CD4-positive, alpha-beta T cell (primary cell): ENCODE measurements at regions not wholly inside any gene's neighbourhood (a gene's known extent, or its start where the extent isn't known, plus 50 kb on each side); places are given as distances from the start of the nearest gene placed in this dataset.

Source experiments
- ATAC-seq: fragments of 200-7000 bp; cut with Tn5 transposase; one replicate; pipeline ENCODE4 v1.10.0; 2022; ENCODE audit warnings: mild to moderate bottlenecking; ENCODE audit not compliant: poor library complexity
- CTCF ChIA-PET: fragments of 350-600 bp; sonication (Branson Sonifier 250); formaldehyde crosslinking; loops from one replicate; lab custom pipeline; 2021; ENCODE audit warnings: antibody characterized with exemption, inconsistent platforms; lab: Charles Lee
- POLR2A ChIA-PET: fragments of 350-600 bp; sonication (Branson Sonifier 250); formaldehyde crosslinking; loops from one replicate; lab custom pipeline; 2021; ENCODE audit warnings: antibody characterized with exemption, inconsistent platforms; lab: Charles Lee
- DNase-seq, 14 experiments: peaks; one replicate each; pipeline ENCODE4 v3.0.0-alpha.2; 2013 to 2020; ENCODE audit warnings: mixed read lengths in 2 of 14
- H3K27ac ChIP-seq, 2 donors: one replicate each; pipeline versions ENCODE4 v1.5.1 to v1.7.0; 2013; ENCODE audit warnings: low read length in 2 of 2, low read depth in 1 of 2, mild to moderate bottlenecking in 1 of 2
- H3K27me3 ChIP-seq, 2 experiments: 1 replicate in 1 of 2; 2 replicates in 1 of 2; pipeline versions ENCODE4 v1.6.1 to v1.7.0; 2013; ENCODE audit warnings: low read length in 2 of 2, control low read depth in 1 of 2, mild to moderate bottlenecking in 1 of 2, moderate library complexity in 1 of 2; ENCODE audit not compliant: insufficient read depth in 2 of 2, control insufficient read depth in 1 of 2
- H3K36me3 ChIP-seq: one replicate; pipeline ENCODE4 v1.6.1; 2013; ENCODE audit warnings: low read length, control low read depth; ENCODE audit not compliant: insufficient read depth
- H3K4me1 ChIP-seq: one replicate; pipeline ENCODE4 v1.6.1; 2013; ENCODE audit warnings: low read length, control low read depth; ENCODE audit not compliant: insufficient read depth
- H3K4me3 ChIP-seq: one replicate; pipeline ENCODE4 v1.5.1; 2013; ENCODE audit warnings: mild to moderate bottlenecking, low read length, moderate library complexity
- H3K9me3 ChIP-seq, 2 experiments: 1 replicate in 1 of 2; 2 replicates in 1 of 2; pipeline versions ENCODE4 v1.6.1 to v1.7.0; 2013; ENCODE audit warnings: low read length in 2 of 2, mild to moderate bottlenecking in 2 of 2, control low read depth in 1 of 2, moderate library complexity in 1 of 2; ENCODE audit not compliant: control insufficient read depth in 1 of 2, insufficient read depth in 1 of 2
- H3K27ac Mint-ChIP-seq: one replicate; pipeline ENCODE4 v1.8.0; 2020; ENCODE audit warnings: mixed read lengths
- H3K27me3 Mint-ChIP-seq: one replicate; pipeline ENCODE4 v1.8.0; 2021; ENCODE audit warnings: mixed read lengths
- H3K36me3 Mint-ChIP-seq: one replicate; pipeline ENCODE4 v1.8.0; 2021; ENCODE audit warnings: low read depth, mixed read lengths
- H3K4me1 Mint-ChIP-seq: one replicate; pipeline ENCODE4 v1.8.0; 2021; ENCODE audit warnings: low read depth, mixed read lengths
- H3K4me3 Mint-ChIP-seq: one replicate; pipeline ENCODE4 v1.8.0; 2020; ENCODE audit warnings: mild to moderate bottlenecking, mixed read lengths
- H3K9me3 Mint-ChIP-seq: one replicate; pipeline ENCODE4 v1.8.0; 2020; ENCODE audit warnings: mixed read lengths
- intact Hi-C, 2 experiments: fragments of 100-400 bp; cut with DNase I in 1 of 2; cut with micrococcal nuclease in 1 of 2; formaldehyde crosslinking; loops; one replicate each; pipeline versions ENCODE4 v1.15.1 to v1.9.0; 2023 to 2025; cut with DNase I, micrococcal nuclease
- TF ChIP-seq, protein P1 (sequence below): fragments of 200-600 bp; IDR thresholded peaks from one replicate; pipeline ENCODE4 v1.8.0; 2022; ENCODE audit warnings: antibody characterized with exemption, mild to moderate bottlenecking

DNA sequence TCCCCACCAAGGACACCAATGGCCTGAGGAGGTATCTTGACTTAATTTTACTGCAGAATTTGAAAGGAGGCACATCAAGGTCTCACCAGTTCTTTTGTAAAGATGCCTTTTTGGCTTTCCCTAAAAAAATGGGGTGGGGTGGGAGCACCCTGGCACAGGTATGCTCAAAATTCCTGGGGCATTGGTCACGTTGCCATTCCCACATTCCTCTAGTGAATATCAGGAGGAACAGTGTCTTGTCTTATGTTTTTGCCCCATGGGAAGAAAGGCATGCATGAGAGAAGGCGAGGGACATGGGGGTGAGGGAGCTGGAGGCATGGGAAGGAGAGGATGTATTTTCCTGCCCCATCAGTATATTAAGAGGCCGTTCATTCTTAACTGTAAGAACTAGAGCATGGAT is 275.3 kb downstream of the CMPK2 start:
- peaks cover 2% of the 10 kb centered on the region for H3K9me3 Mint-ChIP-seq
- CTCF ChIA-PET: no interaction called here

DNA sequence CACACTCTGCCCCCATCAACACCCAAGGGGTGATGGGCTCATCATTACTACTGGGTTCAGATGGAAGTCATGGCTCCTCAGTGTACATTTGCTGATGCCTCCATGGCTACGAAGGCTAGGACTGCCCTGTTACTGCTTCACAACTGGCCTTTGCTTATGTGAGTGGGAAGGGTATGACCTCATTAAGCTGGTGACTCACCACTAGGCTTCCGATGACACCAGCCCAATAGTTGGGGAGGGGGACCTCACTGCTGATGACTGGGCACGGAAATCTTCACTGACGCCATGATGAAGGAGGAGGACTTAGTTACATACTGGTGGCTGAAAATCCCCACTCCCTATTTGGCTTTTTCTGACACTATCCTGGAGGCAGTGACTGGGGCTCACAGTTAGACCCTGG is 263.2 kb downstream of the CMPK2 start:
- intact Hi-C loops: no loop called here

More for the DNA sequence above, 275.3 kb downstream of the CMPK2 start:
- no peak overlapping the region for H3K27ac ChIP-seq
- H3K36me3 Mint-ChIP-seq: no peaks in the 10 kb centered on the region
- H3K27me3 Mint-ChIP-seq: no peaks in the 10 kb centered on the region
- no peak for ATAC-seq
- POLR2A ChIA-PET: no interaction called here
- peaks cover 0 to 4% of the 10 kb centered on the region in 2 experiments for H3K9me3 ChIP-seq
- TF ChIP-seq, protein P1, sequence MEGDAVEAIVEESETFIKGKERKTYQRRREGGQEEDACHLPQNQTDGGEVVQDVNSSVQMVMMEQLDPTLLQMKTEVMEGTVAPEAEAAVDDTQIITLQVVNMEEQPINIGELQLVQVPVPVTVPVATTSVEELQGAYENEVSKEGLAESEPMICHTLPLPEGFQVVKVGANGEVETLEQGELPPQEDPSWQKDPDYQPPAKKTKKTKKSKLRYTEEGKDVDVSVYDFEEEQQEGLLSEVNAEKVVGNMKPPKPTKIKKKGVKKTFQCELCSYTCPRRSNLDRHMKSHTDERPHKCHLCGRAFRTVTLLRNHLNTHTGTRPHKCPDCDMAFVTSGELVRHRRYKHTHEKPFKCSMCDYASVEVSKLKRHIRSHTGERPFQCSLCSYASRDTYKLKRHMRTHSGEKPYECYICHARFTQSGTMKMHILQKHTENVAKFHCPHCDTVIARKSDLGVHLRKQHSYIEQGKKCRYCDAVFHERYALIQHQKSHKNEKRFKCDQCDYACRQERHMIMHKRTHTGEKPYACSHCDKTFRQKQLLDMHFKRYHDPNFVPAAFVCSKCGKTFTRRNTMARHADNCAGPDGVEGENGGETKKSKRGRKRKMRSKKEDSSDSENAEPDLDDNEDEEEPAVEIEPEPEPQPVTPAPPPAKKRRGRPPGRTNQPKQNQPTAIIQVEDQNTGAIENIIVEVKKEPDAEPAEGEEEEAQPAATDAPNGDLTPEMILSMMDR: no peak
- no peak overlapping the region for H3K27ac Mint-ChIP-seq
- DNase-seq: no peak
- H3K4me1 Mint-ChIP-seq: no peaks in the 10 kb centered on the region
- H3K4me1 ChIP-seq: no peaks in the 10 kb centered on the region
- H3K4me3 Mint-ChIP-seq: no peak overlapping the region
- H3K4me3 ChIP-seq: no peak overlapping the region
- no peaks in the 10 kb centered on the region for H3K27me3 ChIP-seq
- no peaks in the 10 kb centered on the region for H3K36me3 ChIP-seq
- intact Hi-C loops: no loop called here

DNA sequence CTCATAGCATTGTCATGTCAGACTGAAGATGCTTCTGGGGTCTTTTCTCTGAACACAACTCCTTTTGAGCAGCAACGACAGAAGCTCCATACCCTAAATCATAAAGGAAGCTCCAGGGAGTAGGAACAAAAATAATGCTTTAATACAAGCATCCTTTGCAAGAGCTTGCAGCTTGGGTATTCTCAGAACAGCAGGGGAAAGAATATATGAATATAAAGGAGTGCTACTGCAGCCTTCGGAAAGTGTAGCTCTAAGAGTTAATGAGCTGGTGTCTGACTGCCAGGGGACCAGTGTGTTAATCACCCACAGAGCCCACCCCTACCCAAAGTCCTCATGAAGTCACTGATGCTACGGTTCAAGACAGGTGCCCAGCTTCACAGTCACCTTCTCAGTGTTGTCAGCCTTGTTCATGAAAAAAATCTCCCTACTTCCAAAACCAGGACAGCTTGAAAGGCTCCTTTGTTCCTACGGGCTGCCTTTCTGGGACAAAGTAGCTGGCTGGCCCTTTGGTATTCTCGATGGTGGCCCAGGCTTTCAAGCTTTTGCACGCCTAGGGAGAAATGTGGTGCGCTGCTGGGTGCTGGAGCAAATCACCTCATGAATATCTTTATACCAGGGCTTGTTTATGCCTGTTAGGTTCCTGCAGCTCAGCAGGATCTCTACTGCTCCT is 259.7 kb downstream of the CMPK2 start:
- H3K27me3 Mint-ChIP-seq: peaks cover 4% of the 10 kb centered on the region
- H3K9me3 Mint-ChIP-seq: peaks cover 4% of the 10 kb centered on the region
- no peaks in the 10 kb centered on the region for H3K4me1 Mint-ChIP-seq
- Histone ChIP-seq H3K4me3 (no peak overlapping the region), H3K36me3 (no peaks in the 10 kb centered on the region), H3K9me3 (no peaks in the 10 kb centered on the region), H3K27ac (no peak overlapping the region), H3K4me1 (no peaks in the 10 kb centered on the region), H3K27me3 (no peaks in the 10 kb centered on the region)
- ChIA-PET CTCF (no interaction called here), POLR2A (no interaction called here)
- H3K27ac Mint-ChIP-seq: no peak overlapping the region
- TF ChIP-seq, protein P1: no peak
- no peaks in the 10 kb centered on the region for H3K36me3 Mint-ChIP-seq
- no peak overlapping the region for H3K4me3 Mint-ChIP-seq
- DNase-seq: no peak
- ATAC-seq: no peak
- intact Hi-C loops: no loop called here

More for the DNA sequence above, 263.2 kb downstream of the CMPK2 start:
- H3K9me3 Mint-ChIP-seq: peaks cover 2% of the 10 kb centered on the region
- peaks cover 4% of the 10 kb centered on the region for H3K27me3 Mint-ChIP-seq
- TF ChIP-seq, protein P1: no peak
- no peaks in the 10 kb centered on the region for H3K4me1 Mint-ChIP-seq
- Histone ChIP-seq H3K4me3 (no peak overlapping the region), H3K27ac (no peak overlapping the region), H3K36me3 (no peaks in the 10 kb centered on the region), H3K4me1 (no peaks in the 10 kb centered on the region), H3K9me3 (no peaks in the 10 kb centered on the region), H3K27me3 (no peaks in the 10 kb centered on the region)
- H3K4me3 Mint-ChIP-seq: no peak overlapping the region
- no peaks in the 10 kb centered on the region for H3K36me3 Mint-ChIP-seq
- DNase-seq (no peak), ATAC-seq (no peak)
- ChIA-PET CTCF (no interaction called here), POLR2A (no interaction called here)
- no peak overlapping the region for H3K27ac Mint-ChIP-seq
